ENCODE measurements at regions not wholly inside any gene's neighbourhood (a gene's known extent, or its start where the extent isn't known, plus 50 kb on each side); places are given as distances from the start of the nearest gene placed in this dataset.

DNA sequence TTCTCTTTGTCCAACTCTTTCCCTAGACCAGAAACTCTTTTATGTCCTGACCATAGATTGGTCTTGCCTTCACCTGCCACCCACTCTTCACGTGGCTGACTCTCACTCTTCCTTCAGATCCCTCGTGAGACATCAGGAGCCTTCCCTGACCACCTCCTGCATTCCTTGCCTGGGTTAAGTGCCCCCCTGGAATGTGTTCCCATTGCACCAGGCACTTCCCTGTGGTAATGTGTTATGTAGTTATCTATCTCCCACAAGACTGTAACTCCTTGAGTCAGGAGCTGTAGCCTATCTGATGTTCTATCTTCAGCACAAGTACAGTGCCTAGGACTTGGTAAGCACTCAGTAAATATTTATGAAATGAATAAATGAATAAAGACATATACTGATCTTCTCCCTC, 111.2 kb upstream of the CTTNBP2NL start:
- Histone ChIP-seq H3K4me1 (replicated peaks in 1 of 2; ENCODE audit: control insufficient read depth in 2 of 2, insufficient read depth in 2 of 2, low read length in 2 of 2) (no peaks in the 10 kb centered on the region), H3K27ac (ENCODE audit: extremely low read depth, low read depth, low read length) (no peak overlapping the region), H3K36me3 (ENCODE audit: control insufficient read depth, insufficient read depth, low read length) (no peaks in the 10 kb centered on the region), H2AFZ (ENCODE audit: low read depth, low read length) (no peak overlapping the region), H4K20me1 (replicated peaks; ENCODE audit: control insufficient read depth, insufficient read depth, low read length) (no peaks in the 10 kb centered on the region), H3K9me1 (ENCODE audit: control insufficient read depth, insufficient read depth, low read length) (no peaks in the 10 kb centered on the region), H3K9ac (ENCODE audit: insufficient read depth in 1 of 2, low read depth in 2 of 2, low read length in 2 of 2) (no peak overlapping the region), H3K79me2 (ENCODE audit: control insufficient read depth, insufficient read depth, low read length) (no peaks in the 10 kb centered on the region), H3K4me3 (no peak overlapping the region), H3K4me2 (ENCODE audit: insufficient read depth, low read length) (no peak overlapping the region), H3K27me3 (ENCODE audit: control insufficient read depth in 2 of 2, insufficient read depth in 2 of 2, low read length in 2 of 2) (no peaks in the 10 kb centered on the region; a peak in 2 of 5 replicates), H3K9me3 (replicated peaks; ENCODE audit: control insufficient read depth, insufficient read depth, low read depth, low read length) (no peaks in the 10 kb centered on the region)
- POLR2A ChIA-PET: no interaction called here
- intact Hi-C loops (cut with micrococcal nuclease): no loop called here
- FAIRE-seq: no peak
- in situ Hi-C loops (cut with MboI): no loop called here
- 0% methylated on average over 2 of the region's 2 CpGs for WGBS (ENCODE audit: insufficient coverage, low coverage, missing lambda C conversion rate)
- BruUV-seq (replicated peaks): no TSS peak
- CTCF ChIA-PET (ENCODE audit: low intra/inter-chr PET ratio): no interaction called here
- DNase-seq (ENCODE audit: extremely low read depth in 1 of 4, low spot score in 3 of 4): no peak
- TF ChIP-seq, protein P1, sequence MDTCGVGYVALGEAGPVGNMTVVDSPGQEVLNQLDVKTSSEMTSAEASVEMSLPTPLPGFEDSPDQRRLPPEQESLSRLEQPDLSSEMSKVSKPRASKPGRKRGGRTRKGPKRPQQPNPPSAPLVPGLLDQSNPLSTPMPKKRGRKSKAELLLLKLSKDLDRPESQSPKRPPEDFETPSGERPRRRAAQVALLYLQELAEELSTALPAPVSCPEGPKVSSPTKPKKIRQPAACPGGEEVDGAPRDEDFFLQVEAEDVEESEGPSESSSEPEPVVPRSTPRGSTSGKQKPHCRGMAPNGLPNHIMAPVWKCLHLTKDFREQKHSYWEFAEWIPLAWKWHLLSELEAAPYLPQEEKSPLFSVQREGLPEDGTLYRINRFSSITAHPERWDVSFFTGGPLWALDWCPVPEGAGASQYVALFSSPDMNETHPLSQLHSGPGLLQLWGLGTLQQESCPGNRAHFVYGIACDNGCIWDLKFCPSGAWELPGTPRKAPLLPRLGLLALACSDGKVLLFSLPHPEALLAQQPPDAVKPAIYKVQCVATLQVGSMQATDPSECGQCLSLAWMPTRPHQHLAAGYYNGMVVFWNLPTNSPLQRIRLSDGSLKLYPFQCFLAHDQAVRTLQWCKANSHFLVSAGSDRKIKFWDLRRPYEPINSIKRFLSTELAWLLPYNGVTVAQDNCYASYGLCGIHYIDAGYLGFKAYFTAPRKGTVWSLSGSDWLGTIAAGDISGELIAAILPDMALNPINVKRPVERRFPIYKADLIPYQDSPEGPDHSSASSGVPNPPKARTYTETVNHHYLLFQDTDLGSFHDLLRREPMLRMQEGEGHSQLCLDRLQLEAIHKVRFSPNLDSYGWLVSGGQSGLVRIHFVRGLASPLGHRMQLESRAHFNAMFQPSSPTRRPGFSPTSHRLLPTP (IDR thresholded peaks at IDR 0.05; ENCODE audit: borderline replicate concordance, extremely low read depth, insufficient read length): no peak
- ATAC-seq: no peak

DNA sequence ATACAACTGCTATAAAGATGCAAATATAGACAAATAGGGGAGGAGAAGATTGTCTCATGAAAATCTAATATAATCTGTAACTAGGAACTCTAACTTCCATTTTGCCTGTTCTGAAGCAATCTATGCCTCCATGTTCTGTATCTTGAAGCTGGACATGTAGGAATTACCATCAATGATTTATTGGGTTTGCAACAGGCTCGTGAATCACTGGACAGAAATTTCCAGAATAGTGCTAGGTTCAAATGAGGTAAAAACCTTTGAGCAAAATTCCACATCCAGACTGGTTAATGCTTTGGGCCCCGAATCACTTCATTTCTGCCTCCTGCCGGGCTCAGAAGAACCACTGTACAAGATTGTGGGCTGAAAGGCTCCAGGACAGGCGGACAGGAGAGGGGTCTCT, 110.7 kb upstream of the CTTNBP2NL start:
- H3K4me3 ChIP-seq: no peak overlapping the region
- CTCF ChIA-PET (ENCODE audit: low intra/inter-chr PET ratio): no interaction called here
- no TSS peak for BruUV-seq (replicated peaks)
- H3K27me3 ChIP-seq (ENCODE audit: control insufficient read depth in 2 of 2, insufficient read depth in 2 of 2, low read length in 2 of 2): no peaks in the 10 kb centered on the region; a peak in 2 of 5 replicates
- H3K9me3 ChIP-seq (replicated peaks; ENCODE audit: control insufficient read depth, insufficient read depth, low read depth, low read length): no peaks in the 10 kb centered on the region
- in situ Hi-C loops (cut with MboI): no loop called here
- intact Hi-C loops (cut with micrococcal nuclease): no loop called here
- H3K27ac ChIP-seq (ENCODE audit: extremely low read depth, low read depth, low read length): no peak overlapping the region
- FAIRE-seq (no peak), DNase-seq (ENCODE audit: extremely low read depth in 1 of 4, low spot score in 3 of 4) (no peak), ATAC-seq (no peak)
- H3K9me1 ChIP-seq (ENCODE audit: control insufficient read depth, insufficient read depth, low read length): no peaks in the 10 kb centered on the region
- no peaks in the 10 kb centered on the region for H3K36me3 ChIP-seq (ENCODE audit: control insufficient read depth, insufficient read depth, low read length)
- H2AFZ ChIP-seq (ENCODE audit: low read depth, low read length): no peak overlapping the region
- H3K4me1 ChIP-seq (replicated peaks in 1 of 2; ENCODE audit: control insufficient read depth in 2 of 2, insufficient read depth in 2 of 2, low read length in 2 of 2): no peaks in the 10 kb centered on the region
- no peaks in the 10 kb centered on the region for H3K79me2 ChIP-seq (ENCODE audit: control insufficient read depth, insufficient read depth, low read length)
- POLR2A ChIA-PET: no interaction called here
- no peak overlapping the region for H3K9ac ChIP-seq (ENCODE audit: insufficient read depth in 1 of 2, low read depth in 2 of 2, low read length in 2 of 2)
- H3K4me2 ChIP-seq (ENCODE audit: insufficient read depth, low read length): no peak overlapping the region
- H4K20me1 ChIP-seq (replicated peaks; ENCODE audit: control insufficient read depth, insufficient read depth, low read length): no peaks in the 10 kb centered on the region
- WGBS (ENCODE audit: insufficient coverage, low coverage, missing lambda C conversion rate): 0% methylated on average over 4 of the region's 4 CpGs
- TF ChIP-seq AFF1 (IDR thresholded peaks at IDR 0.05; ENCODE audit: low read depth in 1 of 2, partially characterized antibody in 2 of 2): no peak
- no peak for TF ChIP-seq ZC3H11A (IDR thresholded peaks at IDR 0.05; ENCODE audit: low read depth, low read length)
- TF ChIP-seq ZNF699 (CRISPR knock-in tag; IDR thresholded peaks at IDR 0.05; ENCODE audit: insufficient replicate concordance): no peak
- no peak for TF ChIP-seq TFAM (CRISPR knock-in tag; conservative IDR thresholded peaks at IDR 0.05)
- TF ChIP-seq ATF6 (CRISPR knock-in tag; IDR thresholded peaks at IDR 0.05): no peak
- TF ChIP-seq ZNF41 (CRISPR knock-in tag; conservative IDR thresholded peaks at IDR 0.05): no peak

Measured in K562 (cell line).